Colonic mucosa (tissue), 4 donors: ENCODE measurements at regions not wholly inside any gene's neighbourhood (a gene's known extent, or its start where the extent isn't known, plus 50 kb on each side); places are given as distances from the start of the nearest gene placed in this dataset.
A peak's percentile ranks its signal among the peaks of the same experiment; 100 is the strongest.

Experiments used
- DNase-seq: peaks from one replicate; pipeline ENCODE4 v3.0.0-alpha.2; 2020
- H3K27ac ChIP-seq: fragments of 200-600 bp; one replicate; pipeline ENCODE4 v1.8.0; 2021
- H3K27me3 ChIP-seq: fragments of 200-600 bp; one replicate; pipeline ENCODE4 v1.8.0; 2021
- H3K36me3 ChIP-seq: fragments of 200-600 bp; one replicate; pipeline ENCODE4 v1.8.0; 2021
- H3K4me1 ChIP-seq: fragments of 200-600 bp; one replicate; pipeline ENCODE4 v1.8.0; 2021; ENCODE audit warnings: mild to moderate bottlenecking
- H3K4me3 ChIP-seq: fragments of 200-600 bp; one replicate; pipeline ENCODE4 v1.8.0; 2021
- H3K9ac ChIP-seq, 2 donors: one replicate each; pipeline ENCODE4 v1.7.0; 2013; ENCODE audit warnings: control low read depth in 2 of 2, low read depth in 2 of 2, low read length in 2 of 2
- H3K9me3 ChIP-seq: fragments of 200-600 bp; one replicate; pipeline ENCODE4 v1.8.0; 2021
- CTCF ChIP-seq: fragments of 200-600 bp; IDR thresholded peaks from one replicate; pipeline ENCODE4 v1.8.0; 2022; ENCODE audit warnings: antibody characterized with exemption, mild to moderate bottlenecking
- intact Hi-C: fragments of 100-400 bp; cut with DNase I; formaldehyde crosslinking; loops from one replicate; pipeline ENCODE4 v1.14.1; 2022
- donor health status: healthy.
- donor health status: DM: no; HTN: no; CAD: no.
- donor health status: DM: no; HTN: no; CAD: no.

GRCh38 chr19:34104557-34104956, 67.7 kb upstream of the LSM14A start:
- Histone ChIP-seq H3K27ac (no peak overlapping the region), H3K4me3 (no peak overlapping the region), H3K9me3 (no peaks in the 10 kb centered on the region), H3K27me3 (no peaks in the 10 kb centered on the region), H3K4me1 (no peaks in the 10 kb centered on the region), H3K9ac (no peak overlapping the region), H3K36me3 (no peaks in the 10 kb centered on the region)
- intact Hi-C loops = no loop called here
- TF ChIP-seq CTCF = no peak
- no peak for DNase-seq

GRCh38 chr19:34109596-34109995, 62.7 kb upstream of the LSM14A start:
- Histone ChIP-seq H3K27me3 (no peaks in the 10 kb centered on the region), H3K36me3 (no peaks in the 10 kb centered on the region), H3K9me3 (no peaks in the 10 kb centered on the region), H3K4me1 (no peaks in the 10 kb centered on the region), H3K27ac (no peak overlapping the region), H3K4me3 (no peak overlapping the region), H3K9ac (no peak overlapping the region)
- no peak for TF ChIP-seq CTCF
- intact Hi-C loops = no loop called here
- no peak for DNase-seq

- Histone ChIP-seq H3K27ac (no peak overlapping the region), H3K4me1 (no peaks in the 10 kb centered on the region), H3K9me3 (no peaks in the 10 kb centered on the region), H3K4me3 (no peak overlapping the region), H3K27me3 (no peaks in the 10 kb centered on the region), H3K9ac (no peak overlapping the region), H3K36me3 (no peaks in the 10 kb centered on the region)
- no peak for TF ChIP-seq CTCF
- intact Hi-C loops = no loop called here
- DNase-seq = no peak
These were observed 53.2 kb upstream of the LSM14A start for GRCh38 chr19:34118879-34119748.

- H3K4me3 ChIP-seq = no peak overlapping the region
- no peak for DNase-seq
- no peaks in the 10 kb centered on the region for H3K27me3 ChIP-seq
- no peak overlapping the region for H3K9ac ChIP-seq
- TF ChIP-seq CTCF = no peak
- intact Hi-C loops = loop anchor here (2.0 kb wide), 1 partner anchor 25 kb away; no protein-coding TSS in a partner anchor
- H3K4me1 ChIP-seq = no peaks in the 10 kb centered on the region
- no peaks in the 10 kb centered on the region for H3K9me3 ChIP-seq
- no peaks in the 10 kb centered on the region for H3K36me3 ChIP-seq
- no peak overlapping the region for H3K27ac ChIP-seq
These were observed 52.2 kb upstream of the LSM14A start for GRCh38 chr19:34120141-34120540.

- H3K36me3 ChIP-seq = no peaks in the 10 kb centered on the region
- DNase-seq = peak; percentile 21
- H3K9me3 ChIP-seq = no peaks in the 10 kb centered on the region
- intact Hi-C loops = loop anchor here (2.0 kb wide), 1 partner anchor 24 kb away; no protein-coding TSS in a partner anchor
- H3K27ac ChIP-seq = no peak overlapping the region
- no peaks in the 10 kb centered on the region for H3K4me1 ChIP-seq
- H3K4me3 ChIP-seq = no peak overlapping the region
- no peaks in the 10 kb centered on the region for H3K27me3 ChIP-seq
- no peak overlapping the region for H3K9ac ChIP-seq
- peak; percentile 54 for TF ChIP-seq CTCF
These were observed 51.3 kb upstream of the LSM14A start for GRCh38 chr19:34120846-34121639.
